ENCODE measurements at regions not wholly inside any gene's neighbourhood (a gene's known extent, or its start where the extent isn't known, plus 50 kb on each side); places are given as distances from the start of the nearest gene placed in this dataset.
A peak's percentile ranks its signal among the peaks of the same experiment; 100 is the strongest.

DNA sequence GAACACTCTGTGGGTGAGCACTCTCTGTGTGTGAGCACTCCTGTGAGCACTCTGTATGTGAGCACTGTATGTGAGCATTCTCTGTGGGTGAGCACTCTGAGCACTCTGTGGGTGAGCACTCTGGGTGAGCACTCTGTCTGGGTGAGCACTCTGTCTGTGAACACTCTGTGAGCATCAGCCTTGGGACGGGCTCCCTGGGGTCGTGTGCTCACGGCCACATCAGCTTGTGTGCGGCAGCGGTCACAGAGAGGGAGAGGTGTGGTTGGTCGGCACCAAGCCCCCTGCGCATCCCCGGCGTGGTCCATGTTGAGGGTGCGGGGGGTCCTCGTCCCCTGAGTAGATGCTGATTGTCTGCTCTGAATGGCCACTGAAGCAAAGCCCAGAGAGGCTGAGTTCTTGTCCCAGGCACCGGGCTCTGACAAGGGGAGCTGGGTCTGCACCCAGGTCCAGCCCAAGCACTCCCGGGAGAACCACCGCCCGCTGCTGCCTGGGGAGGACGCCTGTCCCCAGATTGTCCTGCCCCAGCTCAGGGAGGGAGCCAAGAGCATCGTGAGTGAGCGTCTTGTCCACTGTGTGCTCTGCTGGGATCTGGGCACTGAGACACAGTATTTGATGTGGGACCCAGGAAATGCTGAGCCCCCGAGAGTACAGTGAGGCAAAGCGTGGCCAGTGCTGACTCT is 143.7 kb downstream of the DNAJB6 start:
- Mint-ChIP-seq H3K36me3 (ENCODE audit: insufficient read depth in 1 of 3, low read depth in 3 of 3) (no peaks in the 10 kb centered on the region; a peak in 1 of 7 replicates), H3K4me1 (no peaks in the 10 kb centered on the region), H3K4me3 (no peak overlapping the region), H3K9me3 (peaks cover 0 to 2% of the 10 kb centered on the region in 2 experiments; a peak in 1 of 5 replicates), H3K27me3 (ENCODE audit: low read depth) (peaks cover 66% of the 10 kb centered on the region), H3K27ac (no peak overlapping the region)
- H3K9ac ChIP-seq (ENCODE audit: extremely low read depth, insufficient read length, low read length), result no peak overlapping the region
- TF ChIP-seq, protein P1, sequence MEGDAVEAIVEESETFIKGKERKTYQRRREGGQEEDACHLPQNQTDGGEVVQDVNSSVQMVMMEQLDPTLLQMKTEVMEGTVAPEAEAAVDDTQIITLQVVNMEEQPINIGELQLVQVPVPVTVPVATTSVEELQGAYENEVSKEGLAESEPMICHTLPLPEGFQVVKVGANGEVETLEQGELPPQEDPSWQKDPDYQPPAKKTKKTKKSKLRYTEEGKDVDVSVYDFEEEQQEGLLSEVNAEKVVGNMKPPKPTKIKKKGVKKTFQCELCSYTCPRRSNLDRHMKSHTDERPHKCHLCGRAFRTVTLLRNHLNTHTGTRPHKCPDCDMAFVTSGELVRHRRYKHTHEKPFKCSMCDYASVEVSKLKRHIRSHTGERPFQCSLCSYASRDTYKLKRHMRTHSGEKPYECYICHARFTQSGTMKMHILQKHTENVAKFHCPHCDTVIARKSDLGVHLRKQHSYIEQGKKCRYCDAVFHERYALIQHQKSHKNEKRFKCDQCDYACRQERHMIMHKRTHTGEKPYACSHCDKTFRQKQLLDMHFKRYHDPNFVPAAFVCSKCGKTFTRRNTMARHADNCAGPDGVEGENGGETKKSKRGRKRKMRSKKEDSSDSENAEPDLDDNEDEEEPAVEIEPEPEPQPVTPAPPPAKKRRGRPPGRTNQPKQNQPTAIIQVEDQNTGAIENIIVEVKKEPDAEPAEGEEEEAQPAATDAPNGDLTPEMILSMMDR (conservative IDR thresholded peaks at IDR 0.05), result no peak
- no CpG with 5 or more reads among the region's 20 CpGs for WGBS (ENCODE audit: extremely low coverage, insufficient read length, low lambda C conversion rate)
- no peak overlapping the region for H3K23ac ChIP-seq (ENCODE audit: insufficient read length, low read depth, low read length)
- H2AK5ac ChIP-seq (ENCODE audit: insufficient read length, low read length), result no peak overlapping the region
- no peaks in the 10 kb centered on the region for H3K79me1 ChIP-seq (ENCODE audit: insufficient read depth, low read depth, low read length, poor library complexity, severe bottlenecking)
- H4K20me1 ChIP-seq (ENCODE audit: control insufficient read depth, insufficient read depth, insufficient read length), result no peaks in the 10 kb centered on the region
- no peaks in the 10 kb centered on the region for H3K79me2 ChIP-seq (ENCODE audit: insufficient read depth, low read length)
- H3K27me3 ChIP-seq (ENCODE audit: insufficient read depth, low read length), result no peaks in the 10 kb centered on the region; the same call in 1 of the 2 replicates
- DNase-seq, result peak; percentile 24
- H2BK12ac ChIP-seq (ENCODE audit: insufficient read length, low read depth, low read length), result no peak overlapping the region
- H3K4me1 ChIP-seq (ENCODE audit: insufficient read depth, low read length), result no peaks in the 10 kb centered on the region
- no peak overlapping the region for H3T11ph ChIP-seq (ENCODE audit: low read length)
- H3K56ac ChIP-seq (ENCODE audit: insufficient read length, low read depth, low read length), result no peak overlapping the region
- H3K18ac ChIP-seq (ENCODE audit: insufficient read length, low read depth, low read length), result no peak overlapping the region
- no peak overlapping the region for H3K4me2 ChIP-seq (ENCODE audit: insufficient read depth, insufficient read length, low read length)
- no peak overlapping the region for H4K5ac ChIP-seq (ENCODE audit: insufficient read length, low read depth, low read length)
- H3K4ac ChIP-seq (ENCODE audit: low read depth, low read length), result no peak overlapping the region
- no peak overlapping the region for H2AFZ ChIP-seq (ENCODE audit: low read length)
- H2BK120ac ChIP-seq (ENCODE audit: low read depth, low read length, poor library complexity, severe bottlenecking), result no peak overlapping the region
- no peak overlapping the region for H4K8ac ChIP-seq (replicated peaks; ENCODE audit: insufficient read length, low read depth, low read length)
- H3K14ac ChIP-seq (ENCODE audit: insufficient read depth, low read length), result no peak overlapping the region
- no peaks in the 10 kb centered on the region for H3K9me3 ChIP-seq (ENCODE audit: control insufficient read depth, low read depth, low read length)
- no peak overlapping the region for H3K27ac ChIP-seq (ENCODE audit: insufficient read length, low read depth, low read length)
- H2BK5ac ChIP-seq (ENCODE audit: insufficient read length, low read length), result no peak overlapping the region
- H2BK20ac ChIP-seq (ENCODE audit: low read depth, low read length, poor library complexity, severe bottlenecking), result no peak overlapping the region
- H2BK15ac ChIP-seq (ENCODE audit: low read depth, low read length), result no peak overlapping the region
- H3K23me2 ChIP-seq (ENCODE audit: insufficient read length, low read depth, low read length, poor library complexity, severe bottlenecking), result no peaks in the 10 kb centered on the region
- no peak overlapping the region for H4K91ac ChIP-seq (ENCODE audit: insufficient read length, low read depth, low read length)

All from H9 (cell line).